Gastroesophageal sphincter (tissue), 4 donors: ENCODE measurements at regions not wholly inside any gene's neighbourhood (a gene's known extent, or its start where the extent isn't known, plus 50 kb on each side); places are given as distances from the start of the nearest gene placed in this dataset.

Experiments used
- ATAC-seq: fragments of 150-250 bp; one replicate; pipeline ENCODE4 v1.9.1; 2016; ENCODE audit warnings: mild to moderate bottlenecking, moderate library complexity
- H3K27ac ChIP-seq, 4 donors: fragments of 200-600 bp; sonication (generic) in 3 of 4; 1 replicate in 3 of 4; 2 replicates in 1 of 4; pipeline ENCODE4 v1.5.1; 2016 to 2019
- H3K27me3 ChIP-seq: fragments of 200-600 bp; sonication (generic); one replicate; pipeline ENCODE4 v1.5.1; 2019
- H3K36me3 ChIP-seq, 2 donors: fragments of 200-600 bp; sonication (generic); one replicate each; pipeline ENCODE4 v1.5.1; 2019; ENCODE audit warnings: control low read depth in 1 of 2
- H3K4me1 ChIP-seq, 3 donors: fragments of 200-600 bp; sonication (generic); 1 replicate in 2 of 3; 2 replicates in 1 of 3; pipeline ENCODE4 v1.5.1; 2016 to 2019; ENCODE audit warnings: control low read depth in 2 of 3
- H3K4me3 ChIP-seq, 2 donors: fragments of 200-600 bp; sonication (generic); one replicate each; pipeline ENCODE4 v1.5.1; 2019; ENCODE audit warnings: mild to moderate bottlenecking in 1 of 2, moderate library complexity in 1 of 2
- H3K9me3 ChIP-seq, 3 donors: fragments of 200-600 bp; sonication (generic); one replicate each; pipeline ENCODE4 v1.5.1; 2017 to 2019; ENCODE audit warnings: control low read depth in 2 of 3
- CTCF ChIP-seq, 4 experiments: fragments of 200-600 bp in 2 of 4; fragments of 450-650 bp in 2 of 4; sonication (generic) in 1 of 4; IDR thresholded peaks; one replicate each; pipeline ENCODE4 v1.5.1; 2017 to 2019; ENCODE audit warnings: antibody characterized with exemption in 4 of 4, mild to moderate bottlenecking in 2 of 4, moderate library complexity in 2 of 4
- EP300 ChIP-seq: sonication (generic); formaldehyde crosslinking; IDR thresholded peaks from one replicate; pipeline ENCODE4 v1.6.1; 2017; ENCODE audit warnings: antibody characterized with exemption, mild to moderate bottlenecking
- POLR2A ChIP-seq, 2 donors: fragments of 450-650 bp; IDR thresholded peaks; one replicate each; pipeline ENCODE4 v1.6.1; 2017; ENCODE audit warnings: antibody characterized with exemption in 2 of 2, mild to moderate bottlenecking in 2 of 2, moderate library complexity in 1 of 2
- POLR2AphosphoS5 ChIP-seq: sonication (generic); formaldehyde crosslinking; IDR thresholded peaks from one replicate; pipeline ENCODE4 v1.6.1; 2017; ENCODE audit warnings: antibody characterized with exemption
- WGBS, 2 donors: methylation state at CpG; one replicate each; pipeline ENCODE4 v1.1.5; 2018; ENCODE audit warnings: low coverage in 1 of 2; 5-methylcytosine and 5-hydroxymethylcytosine counted together

- no peaks in the 10 kb centered on the region for H3K4me1 ChIP-seq
- no peak overlapping the region for H3K27ac ChIP-seq
- ATAC-seq: no peak
- peaks cover 25% of the 10 kb centered on the region for H3K27me3 ChIP-seq
- 100% methylated on average over 1 of the region's 5 CpGs; no CpG with 5 or more reads in 1 of the 2 donors for WGBS, 2 donors
- no peak overlapping the region for H3K4me3 ChIP-seq
- H3K9me3 ChIP-seq: no peaks in the 10 kb centered on the region
- TF ChIP-seq POLR2A (IDR thresholded peaks at IDR 0.05) (no peak), POLR2AphosphoS5 (no peak), EP300 (no peak), CTCF (IDR thresholded peaks at IDR 0.05) (no peak)
- H3K36me3 ChIP-seq: no peaks in the 10 kb centered on the region
Measured at GRCh38 chr11:71364806-71365205, 83.4 kb downstream of the DHCR7 start.

- WGBS, 2 donors: 57 to 80% methylated on average over 1 of the region's 4 CpGs
- H3K9me3 ChIP-seq: no peaks in the 10 kb centered on the region
- no peak for TF ChIP-seq EP300
- TF ChIP-seq CTCF (IDR thresholded peaks at IDR 0.05): no peak
- no peak for TF ChIP-seq POLR2A (IDR thresholded peaks at IDR 0.05)
- no peak for TF ChIP-seq POLR2AphosphoS5
- no peak overlapping the region for H3K27ac ChIP-seq
- no peaks in the 10 kb centered on the region for H3K4me1 ChIP-seq
- H3K27me3 ChIP-seq: peaks cover 25% of the 10 kb centered on the region
- no peak for ATAC-seq
- no peak overlapping the region for H3K4me3 ChIP-seq
- H3K36me3 ChIP-seq: no peaks in the 10 kb centered on the region
Measured at GRCh38 chr11:71364176-71364671, 84.0 kb downstream of the DHCR7 start.

GRCh38 chr11:71363721-71364120 lies 84.5 kb downstream of the DHCR7 start:
- no peaks in the 10 kb centered on the region for H3K9me3 ChIP-seq
- no peak overlapping the region for H3K27ac ChIP-seq
- WGBS, 2 donors: 100% methylated on average over 2 of the region's 4 CpGs; no CpG with 5 or more reads in 1 of the 2 donors
- no peaks in the 10 kb centered on the region for H3K4me1 ChIP-seq
- peaks cover 22% of the 10 kb centered on the region for H3K27me3 ChIP-seq
- H3K36me3 ChIP-seq: no peaks in the 10 kb centered on the region
- ATAC-seq: no peak
- no peak overlapping the region for H3K4me3 ChIP-seq
- TF ChIP-seq EP300 (no peak), POLR2A (IDR thresholded peaks at IDR 0.05) (no peak), CTCF (IDR thresholded peaks at IDR 0.05) (no peak), POLR2AphosphoS5 (no peak)

- Histone ChIP-seq H3K27me3 (peaks cover 34% of the 10 kb centered on the region), H3K4me3 (no peak overlapping the region), H3K36me3 (no peaks in the 10 kb centered on the region), H3K27ac (no peak overlapping the region), H3K4me1 (no peaks in the 10 kb centered on the region), H3K9me3 (no peaks in the 10 kb centered on the region)
- no peak for ATAC-seq
- 80 to 86% methylated on average over 6 of the region's 6 CpGs for WGBS, 2 donors
- TF ChIP-seq POLR2AphosphoS5 (no peak), EP300 (no peak), POLR2A (IDR thresholded peaks at IDR 0.05) (no peak), CTCF (IDR thresholded peaks at IDR 0.05) (no peak)
Measured at GRCh38 chr11:71358963-71359567, 89.1 kb downstream of the DHCR7 start.

GRCh38 chr11:71358122-71358728 lies 90.0 kb downstream of the DHCR7 start:
- H3K4me3 ChIP-seq: no peak overlapping the region
- no peak overlapping the region for H3K27ac ChIP-seq
- WGBS, 2 donors: 74% methylated on average over 9 of the region's 10 CpGs; no CpG with 5 or more reads in 1 of the 2 donors
- no peaks in the 10 kb centered on the region for H3K9me3 ChIP-seq
- no peak for TF ChIP-seq CTCF (IDR thresholded peaks at IDR 0.05)
- TF ChIP-seq POLR2AphosphoS5: no peak
- no peak for TF ChIP-seq EP300
- no peak for TF ChIP-seq POLR2A (IDR thresholded peaks at IDR 0.05)
- H3K36me3 ChIP-seq: no peaks in the 10 kb centered on the region
- ATAC-seq: no peak
- H3K4me1 ChIP-seq: no peaks in the 10 kb centered on the region
- H3K27me3 ChIP-seq: peaks cover 38% of the 10 kb centered on the region
